GM21381 (cell line): ENCODE measurements at regions not wholly inside any gene's neighbourhood (a gene's known extent, or its start where the extent isn't known, plus 50 kb on each side); places are given as distances from the start of the nearest gene placed in this dataset.

Experiments
- ATAC-seq: cut with Tn5 transposase; IDR thresholded peaks from one replicate; pipeline ENCODE4 v1.9.1; 2021; ENCODE audit warnings: mild to moderate bottlenecking, moderate library complexity; ENCODE audit not compliant: unreplicated experiment

DNA sequence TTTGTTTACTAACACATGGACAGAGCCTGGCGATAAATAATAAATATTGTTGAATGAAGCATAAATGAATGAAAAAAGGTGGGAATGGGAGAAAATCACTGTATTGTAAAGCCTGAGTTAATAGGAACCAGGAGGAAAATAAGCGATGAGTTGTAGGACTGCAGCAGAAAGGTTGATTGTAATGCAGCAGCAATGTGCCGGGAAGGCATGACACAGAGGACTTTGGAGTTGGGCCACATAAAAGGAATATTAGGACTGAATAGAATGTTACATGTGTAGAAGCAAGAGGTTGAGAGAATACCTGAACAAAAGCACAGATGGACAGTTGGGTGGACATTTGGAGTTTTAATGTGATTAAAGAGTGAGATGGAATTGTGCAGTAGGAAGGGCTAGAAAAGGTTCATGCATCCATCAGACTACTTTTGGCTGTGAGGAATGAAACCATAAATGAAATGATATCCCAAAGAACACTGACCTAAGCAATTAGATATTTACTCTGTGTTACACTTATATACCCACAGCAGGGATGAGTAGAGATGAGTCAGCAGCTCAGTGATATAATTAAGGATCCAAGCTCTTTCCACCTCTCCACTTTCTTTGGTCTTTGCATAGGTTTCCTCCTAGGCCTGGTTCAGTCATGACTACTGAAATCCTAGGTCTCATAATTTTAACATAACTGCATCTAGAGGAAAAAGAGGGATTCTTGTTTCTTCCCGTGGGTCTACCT lies 55.4 kb downstream of the CCER1 start:
- no peak for ATAC-seq

DNA sequence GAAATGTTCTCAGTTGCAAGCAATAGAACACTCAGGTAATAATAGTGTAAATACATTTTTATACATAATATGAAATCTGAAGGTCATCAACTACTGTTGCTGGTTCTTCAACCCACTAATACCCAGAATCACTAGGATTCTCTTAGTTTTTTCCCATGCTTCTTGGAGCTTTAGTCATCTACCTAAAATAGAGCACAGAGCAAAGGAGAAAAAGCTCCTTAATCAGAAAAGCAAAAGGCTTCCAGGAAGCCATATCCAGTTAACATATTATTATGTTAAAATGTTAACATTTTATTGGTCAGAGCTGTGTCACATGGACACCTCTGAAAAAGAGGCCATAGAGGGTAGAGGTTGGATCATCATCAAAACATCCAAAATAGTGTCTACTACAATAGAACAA lies 57.0 kb downstream of the CCER1 start:
- no peak for ATAC-seq

DNA sequence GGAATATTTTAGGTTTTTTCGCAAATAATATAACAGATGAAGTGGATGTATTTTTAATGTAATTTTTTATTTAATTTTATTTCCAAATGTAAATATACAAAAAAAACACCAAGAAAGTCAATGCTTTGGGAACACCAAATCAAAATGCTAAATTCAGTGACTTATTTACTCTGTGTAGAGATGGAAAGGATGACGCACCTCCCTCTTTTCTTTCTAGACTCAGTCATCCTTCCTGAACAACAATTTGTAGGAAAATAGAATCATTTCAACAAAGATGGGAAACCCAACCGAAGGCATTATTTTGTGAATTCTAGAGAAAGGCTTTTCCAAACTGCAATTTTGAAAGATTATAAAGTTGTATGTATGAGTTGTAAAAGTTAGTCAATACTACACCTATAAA lies 57.7 kb downstream of the CCER1 start:
- no peak for ATAC-seq

DNA sequence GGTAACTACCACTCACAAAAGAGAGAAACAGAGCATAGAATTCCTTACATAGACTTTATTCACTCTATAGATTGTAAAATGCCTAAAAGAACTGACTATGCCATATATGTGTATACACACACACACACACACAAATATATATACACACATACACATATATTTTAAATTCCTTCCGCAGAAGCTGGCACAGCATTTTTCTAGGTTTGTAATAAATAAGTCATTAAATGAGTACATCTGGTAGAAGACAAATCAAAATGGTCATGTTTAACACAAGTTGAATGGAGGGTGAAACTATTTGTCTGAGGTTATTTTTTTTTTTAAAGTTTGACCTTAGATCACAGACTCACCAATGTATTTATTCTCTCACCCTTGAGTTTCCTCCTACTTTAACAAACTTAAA lies 58.2 kb downstream of the CCER1 start:
- ATAC-seq: no peak

DNA sequence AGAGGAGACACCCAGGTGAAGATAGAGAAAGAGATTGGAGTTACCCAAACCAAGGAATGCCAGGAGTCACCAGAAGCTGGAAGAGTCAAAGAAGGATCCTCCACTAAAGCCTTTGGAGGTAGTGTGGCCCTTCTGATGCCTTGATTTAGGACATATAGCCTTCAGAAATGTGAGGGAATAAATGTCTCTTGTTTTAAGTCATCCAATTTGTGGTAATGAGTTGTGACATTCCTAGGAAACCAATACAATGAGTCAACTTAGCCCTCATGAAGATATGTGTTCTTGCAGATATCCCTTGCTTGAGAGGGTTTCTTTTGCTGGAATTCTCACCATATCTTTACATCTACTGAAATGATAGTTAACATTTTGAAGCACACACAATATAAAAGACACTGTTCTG lies 58.8 kb downstream of the CCER1 start:
- no peak for ATAC-seq

DNA sequence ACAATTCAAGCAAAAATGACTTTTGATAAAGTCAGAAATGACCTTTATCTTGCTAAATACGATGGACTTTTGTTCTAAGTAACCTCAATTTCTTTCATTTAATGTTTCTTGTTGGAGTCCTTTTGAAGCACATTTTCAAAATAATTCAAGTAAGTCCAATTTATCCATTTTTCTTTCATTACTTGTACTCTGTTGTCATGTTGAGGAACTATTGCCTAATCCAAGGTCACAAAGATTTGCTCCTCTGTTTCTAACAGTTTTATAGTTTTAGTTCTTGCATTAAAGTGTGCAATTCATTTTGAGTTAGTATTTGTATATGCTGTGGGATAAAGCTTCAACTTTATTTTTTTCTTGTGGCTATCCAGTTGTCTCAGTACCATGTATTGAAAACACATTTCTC lies 66.7 kb downstream of the CCER1 start:
- no peak for ATAC-seq

DNA sequence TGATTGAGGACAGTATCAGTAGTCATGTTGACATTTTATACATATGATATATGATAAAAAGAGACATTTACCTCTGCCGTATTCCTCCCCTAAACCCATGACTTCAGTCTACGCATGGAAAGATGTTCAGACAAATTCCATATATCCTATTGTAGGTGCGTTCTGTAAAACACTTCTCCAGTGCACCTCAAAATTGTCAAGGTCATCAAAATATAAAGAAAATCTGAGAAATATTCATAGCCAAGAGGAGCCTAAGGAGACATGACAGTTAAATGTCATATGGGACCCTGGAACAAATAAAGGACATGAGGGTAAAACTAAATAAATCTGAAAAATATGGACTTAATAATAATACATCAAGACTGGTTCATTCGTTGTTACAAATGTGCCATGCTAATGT lies 71.5 kb downstream of the CCER1 start:
- no peak for ATAC-seq

DNA sequence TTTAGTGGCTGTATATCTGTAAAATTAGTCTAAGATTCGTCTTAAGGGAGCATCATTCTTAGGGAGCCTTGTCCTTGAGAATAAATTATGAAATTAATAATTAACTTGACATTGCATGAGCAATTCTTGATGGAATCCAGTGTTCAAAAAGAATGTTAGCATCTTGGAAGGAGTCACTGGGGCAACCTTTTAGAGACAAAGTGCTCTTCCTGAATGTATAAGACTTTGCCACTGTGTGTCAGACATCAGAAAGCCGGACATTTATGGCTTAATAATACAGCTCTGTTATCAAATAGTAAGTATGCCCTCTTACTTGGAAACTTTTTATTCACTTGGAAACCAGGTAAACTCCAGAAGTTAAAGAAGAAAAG lies 83.3 kb downstream of the CCER1 start:
- no peak for ATAC-seq

DNA sequence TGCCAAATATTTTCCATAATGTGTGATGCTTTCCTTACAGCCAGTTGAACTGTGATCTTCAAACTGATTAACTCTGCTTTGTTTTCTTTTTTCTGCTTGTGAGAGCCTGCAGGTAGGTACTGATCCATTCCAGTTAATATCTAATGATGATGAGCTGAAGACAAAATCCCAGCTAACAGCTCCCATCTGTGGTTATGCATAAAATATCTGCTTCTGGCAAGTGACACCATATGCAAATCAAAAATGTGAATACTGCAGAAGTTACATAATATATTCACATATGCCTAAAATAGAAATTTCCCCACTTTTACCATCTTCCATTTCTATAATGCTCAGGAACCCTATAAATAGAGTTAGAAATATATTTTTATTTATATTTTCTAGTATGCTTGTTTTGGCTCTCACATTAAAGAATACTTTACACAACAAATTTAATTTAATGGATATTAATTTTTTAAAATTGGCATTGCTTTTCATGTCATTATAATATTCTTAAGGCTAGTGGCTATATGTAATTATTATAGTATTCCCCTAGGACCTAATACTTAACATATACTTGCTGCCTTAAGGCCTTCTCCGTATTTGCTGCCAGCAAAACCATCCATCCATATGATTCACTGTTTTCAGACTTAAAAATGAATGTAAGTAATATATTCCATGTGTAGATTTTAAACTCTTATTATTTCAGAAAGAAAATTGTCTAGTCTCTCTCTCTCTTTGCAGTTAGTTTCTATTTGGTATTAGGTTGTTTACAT lies 83.8 kb downstream of the CCER1 start:
- no peak for ATAC-seq

DNA sequence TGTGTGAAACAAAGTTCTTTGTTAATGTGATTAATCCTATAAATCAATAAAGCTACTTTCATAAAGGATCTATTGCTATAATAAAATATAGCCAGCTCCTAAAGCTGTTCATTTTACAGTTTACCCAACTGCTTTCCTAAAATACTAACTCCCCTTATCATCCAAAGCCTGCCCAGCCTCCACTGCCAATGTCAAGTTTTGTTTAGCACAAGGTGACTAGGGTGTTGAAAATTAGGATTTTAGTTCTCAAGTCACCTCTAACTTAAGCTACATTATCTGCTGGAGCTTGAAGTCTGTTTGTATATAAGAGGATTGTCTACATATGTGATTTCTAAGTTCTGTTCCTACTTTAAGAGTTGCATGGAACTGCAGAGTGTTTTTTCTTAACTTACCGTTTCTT lies 86.3 kb downstream of the CCER1 start:
- no peak for ATAC-seq

DNA sequence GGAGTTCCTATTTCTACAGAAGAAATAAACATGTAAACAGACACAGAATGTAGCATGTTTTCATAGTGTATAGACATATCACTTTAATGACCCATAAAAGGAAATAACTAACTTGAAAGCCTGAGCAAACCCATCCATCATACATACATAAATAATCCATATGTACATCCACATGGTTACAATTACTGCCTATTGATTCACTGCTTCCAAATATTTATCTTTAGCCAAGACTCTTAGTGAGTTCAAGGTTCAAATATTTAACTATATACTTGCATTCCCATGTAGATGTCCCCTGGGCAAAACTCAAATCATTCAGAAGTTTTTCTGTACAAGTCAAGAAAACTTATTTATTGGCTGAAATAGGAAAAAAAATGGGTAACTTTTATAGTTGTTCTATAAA lies 95.4 kb downstream of the CCER1 start:
- ATAC-seq: no peak

DNA sequence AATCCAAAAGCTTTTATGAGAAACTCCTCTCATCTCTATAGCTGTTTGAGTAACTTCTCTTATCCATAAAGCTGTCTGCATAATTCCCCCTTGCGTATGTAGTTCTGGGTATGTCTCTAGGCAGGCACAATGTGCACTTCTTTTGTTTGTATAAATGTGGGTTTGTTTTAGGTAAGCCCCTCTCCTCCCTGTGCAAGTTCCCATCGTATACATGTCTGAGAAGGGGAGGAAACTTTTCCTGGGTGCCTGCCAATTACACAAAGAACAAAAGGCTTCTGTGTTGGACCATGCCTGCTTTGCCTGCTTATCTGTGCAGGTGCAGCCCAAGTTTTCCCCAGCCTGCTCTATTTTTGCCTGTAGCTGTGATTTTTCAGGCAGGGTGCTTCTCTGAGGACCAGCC lies 96.7 kb downstream of the CCER1 start:
- no peak for ATAC-seq

DNA sequence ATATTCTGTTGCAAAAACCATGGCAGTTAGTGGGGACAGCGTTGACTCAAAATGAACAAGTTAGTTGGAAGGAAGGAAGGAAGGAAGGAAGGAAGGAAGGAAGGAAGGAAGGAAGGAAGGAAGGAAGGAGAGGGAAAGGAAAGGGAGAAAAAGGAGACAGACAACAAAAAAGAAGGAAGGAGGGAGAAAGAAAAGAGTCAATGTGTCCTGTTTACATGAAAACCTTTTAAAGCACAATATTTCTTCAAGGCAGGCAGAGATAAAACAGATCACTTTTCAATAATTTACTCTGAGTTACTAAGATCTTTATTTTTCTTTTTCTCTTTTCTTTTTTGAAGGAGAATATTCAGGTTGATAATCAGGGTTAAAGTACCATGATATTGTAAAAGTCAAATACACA lies 99.4 kb downstream of the CCER1 start:
- no peak for ATAC-seq

DNA sequence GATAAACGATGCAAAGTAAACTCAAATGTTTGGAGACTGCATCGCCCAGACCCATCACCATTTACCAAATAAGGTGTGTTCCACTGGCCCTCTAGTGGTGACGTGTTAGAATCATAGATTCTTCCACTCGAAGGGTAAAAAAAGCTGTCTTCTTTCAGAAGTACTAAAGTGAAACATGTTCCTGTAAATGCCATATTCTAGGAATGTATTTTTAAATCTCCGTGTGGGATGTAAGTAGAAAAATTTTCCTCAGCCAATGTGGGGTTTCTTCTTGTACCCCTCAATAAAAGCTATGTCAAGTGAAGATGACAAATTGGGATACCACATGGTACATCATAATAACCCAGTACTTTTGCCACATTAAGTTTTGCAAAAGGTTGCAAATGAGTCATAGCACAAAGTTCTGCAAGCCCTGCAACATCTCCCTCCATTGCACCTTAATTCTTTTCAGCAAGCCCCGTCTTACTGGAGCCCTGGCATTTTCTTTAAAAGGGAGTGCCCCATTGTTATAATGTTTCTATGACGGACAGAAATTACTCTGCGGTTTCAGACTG lies 100.8 kb downstream of the CCER1 start:
- ATAC-seq: peak; percentile 70

DNA sequence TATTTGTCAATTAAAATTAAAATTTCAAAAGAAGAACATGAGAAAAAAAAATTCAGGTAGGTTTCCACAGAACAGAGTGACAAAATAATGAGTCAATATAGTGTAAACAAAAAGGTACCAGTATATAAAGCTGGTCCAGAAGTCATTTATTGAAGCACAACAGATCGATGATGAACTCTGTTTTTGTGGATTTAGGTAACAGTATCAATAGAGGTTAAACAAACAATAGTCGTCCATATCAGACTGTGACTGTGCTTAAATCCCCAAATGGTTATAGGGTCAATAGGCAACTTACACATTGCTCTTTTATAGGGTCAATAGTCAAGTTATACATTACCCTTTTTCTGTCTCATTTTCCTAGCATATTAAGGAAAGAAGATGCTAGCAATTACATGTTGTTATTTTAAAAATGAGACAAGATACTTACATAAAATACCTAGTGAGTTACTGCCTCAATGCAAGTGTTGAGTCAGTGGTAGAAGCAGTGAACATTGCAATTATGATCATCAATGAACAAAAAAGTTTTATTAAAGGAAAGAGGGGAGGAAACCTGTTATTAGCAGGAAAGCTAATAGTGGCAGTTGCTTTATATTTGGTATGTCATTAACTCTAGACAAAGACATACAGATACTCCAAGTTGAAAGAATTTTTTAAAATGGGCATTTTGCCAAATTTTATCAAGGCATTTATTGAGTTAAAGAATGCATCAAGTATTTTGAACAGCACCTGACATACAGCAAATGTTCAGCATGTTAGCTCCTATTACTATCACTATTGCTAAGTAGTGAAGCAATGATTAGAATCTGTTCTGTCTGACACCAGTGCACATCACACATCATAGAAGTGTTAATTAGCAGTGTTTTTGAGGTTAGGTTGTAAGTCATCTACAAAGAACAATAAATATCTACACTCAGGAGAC lies 102.9 kb downstream of the CCER1 start:
- no peak for ATAC-seq

DNA sequence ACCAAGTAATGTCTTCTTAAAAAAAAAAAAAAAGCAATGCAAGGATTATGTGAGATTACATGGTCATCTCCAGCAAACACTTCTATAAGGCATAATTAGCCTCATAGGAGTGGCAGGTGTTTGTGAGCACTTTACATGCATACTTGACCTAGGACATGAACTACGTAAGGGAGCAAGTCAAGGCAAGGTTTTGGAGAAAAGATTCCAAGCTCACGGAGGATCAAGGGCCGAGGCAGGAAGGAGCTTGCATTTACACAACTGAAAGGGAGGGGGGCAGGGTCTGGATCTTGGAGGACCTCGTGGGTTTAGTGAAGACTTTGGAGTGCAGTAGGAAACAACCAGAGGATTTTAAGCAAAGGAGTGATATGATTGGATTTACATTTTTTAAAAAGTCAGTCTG lies 112.5 kb downstream of the CCER1 start:
- ATAC-seq: no peak

DNA sequence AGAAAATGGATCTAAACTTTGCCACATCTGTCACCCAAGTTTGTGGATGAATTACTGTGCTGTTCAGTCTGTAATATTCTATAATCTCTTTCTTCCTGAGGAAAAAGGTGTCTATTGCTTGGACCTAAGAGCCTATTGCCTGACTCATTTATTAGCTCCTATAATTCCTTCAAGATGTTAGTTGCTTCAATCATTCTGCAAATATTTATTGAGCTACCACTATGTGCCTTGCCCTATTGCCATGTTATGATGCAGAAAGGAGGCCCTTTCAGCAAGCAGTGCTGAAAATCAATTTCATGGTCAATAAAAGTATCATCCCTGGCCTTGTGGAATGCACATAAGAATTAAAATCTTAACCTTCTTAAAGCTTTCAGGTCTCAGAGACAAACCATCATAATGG lies 113.6 kb downstream of the CCER1 start:
- no peak for ATAC-seq

DNA sequence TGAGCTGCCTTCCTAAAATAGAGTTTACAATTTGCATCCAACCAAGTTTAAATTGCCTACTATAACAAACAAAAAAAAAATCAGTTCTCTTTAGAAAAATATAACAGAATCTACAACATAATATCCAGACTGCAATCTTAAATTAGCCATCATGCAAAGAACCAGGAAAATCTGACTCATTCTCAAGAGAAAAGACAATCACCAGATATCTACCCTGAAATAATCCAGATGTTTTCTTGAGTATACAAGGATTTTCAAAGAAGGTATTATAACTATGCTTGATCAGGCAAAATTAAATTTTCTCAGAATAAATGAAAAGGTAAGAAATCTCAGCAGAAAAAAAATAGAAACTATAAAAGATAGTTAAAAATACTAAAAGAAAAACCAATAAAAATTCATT lies 115.6 kb downstream of the CCER1 start:
- ATAC-seq: no peak

DNA sequence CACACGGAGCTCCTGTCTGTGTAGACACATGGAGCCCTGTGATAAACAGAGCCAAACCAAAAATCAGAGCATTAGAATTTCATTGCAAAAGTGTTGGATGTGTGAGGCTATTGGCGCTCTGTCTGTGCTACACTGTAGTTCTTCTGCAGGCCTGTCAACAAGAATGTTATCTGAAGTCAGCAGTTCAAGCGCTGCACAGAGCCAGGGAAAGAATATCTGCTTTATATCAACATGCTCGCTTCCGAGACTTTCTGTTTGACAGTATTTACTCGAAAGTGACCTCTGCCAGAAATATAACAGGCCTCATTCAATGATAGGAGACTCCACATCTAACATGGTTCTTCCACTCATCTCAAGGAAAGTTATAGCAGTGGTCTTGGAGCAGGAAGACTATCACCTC lies 118.3 kb downstream of the CCER1 start:
- ATAC-seq: no peak

DNA sequence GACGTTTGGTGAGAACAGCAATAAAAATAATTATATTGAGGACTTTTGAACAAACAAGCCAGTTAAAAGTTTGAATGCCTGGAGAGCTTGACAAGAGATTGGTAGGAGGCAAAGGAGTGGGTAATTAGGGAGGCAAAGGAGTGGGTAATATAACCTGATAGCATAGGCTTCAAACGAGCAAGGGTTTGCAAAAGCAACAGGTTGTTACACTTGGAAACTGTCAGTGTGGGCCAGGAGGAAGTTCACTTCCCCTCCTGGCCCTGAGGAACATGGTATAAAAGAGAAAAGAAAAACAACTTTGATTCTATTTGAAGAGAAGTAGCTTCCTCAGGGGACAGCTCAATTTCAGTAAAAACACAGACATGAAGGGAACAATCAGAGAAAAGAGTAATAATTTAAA lies 121.7 kb downstream of the CCER1 start:
- ATAC-seq: no peak

DNA sequence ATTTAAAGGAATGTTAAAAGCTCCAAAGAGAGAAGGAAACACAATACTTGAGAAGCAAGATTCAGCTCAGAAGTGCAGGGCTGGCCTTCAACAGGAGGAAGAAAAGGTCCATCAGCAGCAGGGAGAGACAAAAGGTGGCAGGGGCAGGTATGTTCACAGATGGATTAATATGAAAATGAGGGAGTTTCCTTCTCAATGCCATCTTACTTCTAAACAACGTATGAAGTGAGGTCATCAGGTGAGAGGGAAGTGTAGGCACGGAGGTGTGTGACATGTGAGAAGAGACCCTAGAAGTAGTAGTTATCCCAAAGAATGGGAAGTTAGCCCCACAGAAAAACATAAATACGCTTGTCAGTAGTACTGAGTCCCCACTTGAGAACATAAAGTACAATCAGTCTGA lies 122.5 kb downstream of the CCER1 start:
- ATAC-seq: no peak
